ENCODE measurements at regions not wholly inside any gene's neighbourhood (a gene's known extent, or its start where the extent isn't known, plus 50 kb on each side); places are given as distances from the start of the nearest gene placed in this dataset.
A peak's percentile ranks its signal among the peaks of the same experiment; 100 is the strongest.
"Not testable (repeated sequence)": the region's sequence is repeated elsewhere in the genome, so short reads cannot be mapped to it uniquely, and the experiment has no call there.

DNA sequence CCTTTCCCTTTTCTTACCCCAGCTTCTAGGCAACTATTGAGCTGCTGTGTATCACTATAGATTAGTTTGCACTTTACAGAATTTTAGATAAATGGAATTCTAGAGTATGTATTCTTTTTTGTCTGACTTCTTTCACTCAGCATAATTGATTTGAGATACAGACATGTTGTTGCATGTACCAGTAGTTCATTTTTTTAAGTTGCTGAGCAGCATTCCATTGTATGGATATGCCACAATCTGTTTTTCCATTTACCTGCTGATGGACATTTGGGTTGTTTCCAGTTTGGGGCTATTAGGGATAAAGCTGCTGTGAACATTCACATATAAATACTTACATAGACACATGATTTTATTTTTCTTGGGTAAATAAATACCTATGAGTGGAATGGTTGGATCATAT lies 135.7 kb downstream of the IGF1 start:
- DNase-seq: no peak
- intact Hi-C loops (cut with micrococcal nuclease): no loop called here
- ATAC-seq: no peak

DNA sequence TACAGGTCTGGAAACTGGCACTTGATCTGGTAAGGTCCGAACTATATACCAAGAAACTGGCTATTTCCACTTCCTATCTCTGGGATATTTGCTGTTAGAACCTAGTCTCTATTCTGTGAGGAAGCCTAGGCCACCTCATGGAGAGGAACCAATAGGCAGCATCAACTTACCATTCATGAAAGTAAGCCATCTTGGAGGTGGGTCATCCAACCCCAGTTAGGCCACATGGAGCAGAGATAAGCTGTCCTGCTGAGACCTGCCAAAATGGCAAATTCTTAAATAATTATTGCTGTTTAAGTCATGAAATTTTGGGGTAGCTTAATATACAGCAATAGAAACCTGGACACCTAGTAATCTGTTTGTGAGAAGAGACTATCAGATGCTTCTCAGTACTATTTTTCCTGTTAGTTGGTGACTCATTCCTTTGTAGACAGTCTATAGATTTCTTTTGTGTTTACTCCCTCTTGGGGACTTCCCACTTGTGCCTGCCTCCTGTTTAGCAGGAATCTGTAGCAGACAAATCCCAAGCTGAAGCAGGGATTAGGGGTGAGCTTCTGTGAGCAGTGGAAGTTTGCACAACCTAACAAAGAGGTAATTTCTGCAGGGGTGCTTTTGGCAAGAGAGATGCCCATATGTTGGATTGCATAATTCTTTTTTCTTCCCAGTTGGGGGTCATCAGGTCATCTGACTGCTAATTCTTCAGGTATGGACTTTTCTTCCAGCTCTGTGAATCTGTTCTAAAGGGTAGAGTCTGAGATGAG lies 136.8 kb downstream of the IGF1 start:
- intact Hi-C loops (cut with micrococcal nuclease): no loop called here
- DNase-seq: no peak
- no peak for ATAC-seq

DNA sequence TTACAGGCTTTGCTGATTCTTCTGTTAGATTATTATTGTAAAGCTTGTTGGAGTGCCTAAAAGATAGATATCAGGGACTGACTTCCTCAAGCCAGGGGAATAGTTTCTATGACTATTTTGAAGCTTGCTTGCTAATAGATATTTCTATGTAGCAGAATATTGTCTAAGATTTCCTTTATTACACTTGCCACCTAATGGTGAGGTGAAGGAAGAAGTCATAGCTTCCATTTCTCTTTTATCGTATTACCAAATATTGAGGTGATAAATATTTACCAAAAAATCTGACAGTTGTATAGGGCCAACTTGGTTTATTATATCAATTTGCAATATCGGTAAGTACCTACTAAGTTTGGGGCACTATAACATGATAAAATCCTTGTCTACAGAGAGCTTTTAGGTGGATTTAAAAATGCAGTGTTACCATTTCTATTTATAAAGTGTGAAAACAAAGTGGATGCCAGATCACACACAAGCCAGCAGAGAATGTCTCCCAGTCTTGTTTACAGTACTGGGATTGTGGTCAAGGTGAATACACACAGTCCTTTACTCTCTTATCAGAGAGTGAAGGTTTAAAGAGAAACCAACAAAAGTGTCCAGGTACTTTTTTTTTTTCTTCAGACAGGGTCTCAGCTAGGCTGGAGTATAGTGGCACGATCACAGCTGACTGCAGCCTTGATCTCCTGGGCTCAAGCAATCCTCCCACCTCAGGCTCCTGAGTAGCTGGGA lies 137.9 kb downstream of the IGF1 start:
- ATAC-seq: peak; percentile 47
- intact Hi-C loops (cut with micrococcal nuclease): no loop called here

DNA sequence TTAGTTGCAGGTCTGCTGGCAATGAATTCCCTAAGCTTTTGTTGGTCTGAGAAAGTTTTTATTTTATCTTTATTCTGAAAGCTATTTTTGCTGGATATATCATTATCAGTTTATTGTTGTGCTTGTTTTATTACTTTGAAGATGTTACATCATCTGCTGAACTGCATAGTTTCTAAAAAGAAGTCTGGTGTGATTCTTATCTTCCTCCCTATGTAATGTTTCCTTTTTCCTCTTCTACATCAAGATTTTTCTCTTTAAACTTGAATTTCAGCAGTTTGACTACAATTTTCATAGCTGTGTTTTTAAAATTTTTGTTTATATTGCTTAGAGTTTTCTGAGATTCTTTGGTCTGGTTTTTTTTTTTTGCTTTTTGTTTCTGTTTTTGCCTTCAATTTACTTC lies 137.1 kb upstream of the PMCH start:
- DNase-seq (no peak), ATAC-seq (no peak)
- intact Hi-C loops (cut with micrococcal nuclease): no loop called here

More for the DNA sequence above, 137.9 kb downstream of the IGF1 start:
- DNase-seq: no peak

DNA sequence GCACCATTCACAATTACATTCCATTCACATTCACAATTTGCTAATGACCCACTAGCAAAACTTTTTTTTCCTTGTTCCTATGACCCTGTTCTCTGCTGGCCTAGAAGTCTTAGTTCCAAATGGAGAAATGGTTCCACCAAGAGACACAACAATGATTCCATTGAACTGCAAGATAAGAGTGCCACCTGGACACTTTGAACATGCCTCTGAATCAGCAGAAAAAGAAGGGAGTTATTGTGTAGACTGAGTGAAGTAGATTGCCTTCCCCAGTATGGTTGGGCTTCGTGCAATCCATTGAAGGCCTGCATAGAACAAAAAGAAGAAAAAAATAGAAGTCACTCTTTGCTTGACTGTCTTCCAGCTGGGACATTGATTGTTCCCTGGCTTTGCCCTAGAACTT lies 133.8 kb upstream of the PMCH start:
- intact Hi-C loops (cut with micrococcal nuclease): no loop called here
- DNase-seq (no peak), ATAC-seq (no peak)

DNA sequence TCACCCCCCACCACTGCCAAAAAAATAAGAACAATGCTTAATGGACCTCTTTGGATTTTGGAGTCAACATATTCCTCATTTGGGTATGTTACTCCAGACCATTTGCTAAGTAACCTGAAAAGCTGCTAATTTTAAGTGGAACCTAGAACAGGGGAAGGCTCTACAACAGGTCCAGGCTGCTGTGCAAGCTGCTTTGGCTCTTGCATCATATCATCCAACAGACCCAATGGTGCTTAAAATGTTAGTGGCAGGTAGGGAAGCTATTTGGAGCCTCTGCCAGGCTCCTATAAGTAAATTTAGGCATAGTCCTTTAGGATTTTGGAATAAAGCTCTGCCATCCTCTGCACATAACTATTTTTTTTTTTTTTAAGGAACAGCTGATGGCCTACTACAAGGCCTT lies 132.2 kb upstream of the PMCH start:
- intact Hi-C loops (cut with micrococcal nuclease): no loop called here
- ATAC-seq (no peak), DNase-seq (no peak)

DNA sequence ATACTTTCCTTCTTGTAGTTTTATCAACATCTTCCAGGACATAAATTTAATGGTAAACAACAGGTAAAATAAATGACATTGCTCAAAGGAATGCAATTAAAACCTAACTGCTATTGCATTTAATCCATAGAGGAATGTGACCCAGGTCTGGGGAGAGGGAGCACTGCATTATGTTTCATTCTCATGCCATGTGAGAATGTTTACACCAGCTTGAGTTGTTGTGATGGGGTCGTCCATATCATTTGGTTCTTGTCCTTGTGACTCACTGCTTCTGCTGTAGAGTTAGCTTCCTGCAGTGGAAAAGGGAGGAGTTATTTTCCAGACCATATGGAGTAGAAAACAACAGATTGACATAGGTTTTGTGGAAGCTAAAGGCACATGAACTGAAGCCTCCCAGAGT lies 129.3 kb upstream of the PMCH start:
- intact Hi-C loops (cut with micrococcal nuclease): no loop called here
- ATAC-seq (no peak), DNase-seq (no peak)

DNA sequence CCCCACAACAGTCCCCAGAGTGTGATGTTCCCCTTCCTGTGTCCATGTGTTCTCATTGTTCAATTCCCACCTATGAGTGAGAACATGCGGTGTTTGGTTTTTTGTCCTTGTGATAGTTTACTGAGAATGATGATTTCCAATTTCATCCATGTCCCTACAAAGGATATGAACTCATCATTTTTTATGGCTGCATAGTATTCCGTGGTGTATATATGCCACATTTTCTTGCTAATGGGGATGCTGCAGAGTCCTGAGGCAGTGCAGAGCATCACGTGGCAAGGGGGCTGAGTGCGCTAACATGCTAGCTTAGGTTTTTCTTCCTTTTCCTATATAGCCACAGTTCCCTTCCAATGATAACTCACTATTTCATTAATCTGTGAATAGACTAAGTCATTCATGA lies 127.5 kb upstream of the PMCH start:
- DNase-seq; intact Hi-C loops (cut with micrococcal nuclease); ATAC-seq: not testable (repeated sequence)

DNA sequence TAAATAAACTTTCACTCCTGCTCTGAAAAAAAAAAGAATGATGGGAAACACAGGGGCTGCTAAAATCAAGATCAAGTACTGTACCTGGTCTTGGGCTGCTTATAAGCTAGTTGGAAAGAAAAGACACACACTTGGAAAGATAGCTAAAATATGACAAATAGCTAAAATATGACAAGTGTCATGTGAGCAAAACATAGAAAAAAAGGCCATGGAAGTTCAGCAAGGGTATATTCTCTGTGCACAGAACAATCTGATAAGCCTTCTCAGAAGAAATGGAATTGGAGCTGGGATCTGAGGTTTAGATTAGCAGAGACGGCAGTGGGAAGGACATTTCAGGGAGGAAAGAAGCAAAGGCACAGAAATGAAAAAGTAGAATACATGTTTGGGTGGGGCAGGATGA lies 126.2 kb upstream of the PMCH start:
- intact Hi-C loops (cut with micrococcal nuclease): no loop called here
- ATAC-seq (no peak), DNase-seq (no peak)

DNA sequence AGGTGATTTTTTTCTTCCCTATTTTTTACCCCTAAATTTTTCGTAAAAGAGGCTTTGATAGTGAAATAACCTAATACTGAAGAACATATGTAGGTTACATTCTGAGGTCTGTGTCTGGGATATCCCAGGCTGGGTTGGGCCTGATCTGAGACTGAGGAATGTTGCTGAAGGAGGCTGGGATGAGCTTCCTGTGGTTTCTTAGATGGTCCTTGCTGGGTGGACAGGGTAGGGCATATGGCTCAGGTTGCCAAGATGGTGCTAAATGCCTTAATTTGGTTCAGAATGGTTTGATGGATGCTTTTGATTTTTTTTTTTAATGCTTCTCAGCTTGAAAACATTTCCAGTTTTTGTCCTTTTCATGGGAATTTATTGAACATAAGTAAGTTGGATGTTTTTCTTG lies 124.6 kb upstream of the PMCH start:
- DNase-seq (no peak), ATAC-seq (no peak)
- intact Hi-C loops (cut with micrococcal nuclease): no loop called here

DNA sequence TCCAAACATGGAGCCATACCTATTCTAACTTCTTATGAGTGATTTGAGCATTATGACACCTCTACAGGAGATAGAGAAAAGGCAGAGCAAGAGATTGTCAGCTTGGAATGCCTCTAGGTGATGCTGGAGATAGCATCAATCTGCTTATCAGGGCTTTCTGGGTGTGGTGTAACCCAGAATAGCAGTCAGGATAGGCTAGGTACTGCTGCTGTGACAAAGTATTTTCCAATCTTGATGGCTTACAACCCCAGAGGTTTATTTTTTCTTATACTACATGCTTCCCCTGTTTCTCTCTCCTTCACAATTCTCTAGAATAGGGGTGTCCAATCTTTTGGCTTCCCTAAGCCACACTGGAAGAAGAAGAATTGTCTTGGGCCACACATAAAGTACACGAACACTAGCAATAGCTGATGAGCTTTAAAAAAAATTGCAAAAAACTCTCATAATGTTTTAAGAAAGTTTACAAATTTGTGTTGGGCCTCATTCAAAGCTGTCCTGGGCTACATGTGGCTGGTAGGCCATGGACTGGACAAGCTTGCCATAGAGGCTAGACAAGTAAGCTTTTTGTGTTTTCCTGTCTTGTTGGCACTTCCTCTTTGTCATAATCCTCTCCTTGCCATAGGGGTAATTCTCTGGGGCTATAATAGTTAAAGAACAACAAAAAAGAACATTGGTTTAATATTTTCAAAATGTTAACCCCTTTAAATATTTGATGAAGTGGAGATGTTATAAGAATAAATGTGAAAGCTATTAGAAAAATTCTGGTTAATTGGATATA lies 123.9 kb upstream of the PMCH start:
- ATAC-seq (no peak), DNase-seq (no peak)
- intact Hi-C loops (cut with micrococcal nuclease): no loop called here

DNA sequence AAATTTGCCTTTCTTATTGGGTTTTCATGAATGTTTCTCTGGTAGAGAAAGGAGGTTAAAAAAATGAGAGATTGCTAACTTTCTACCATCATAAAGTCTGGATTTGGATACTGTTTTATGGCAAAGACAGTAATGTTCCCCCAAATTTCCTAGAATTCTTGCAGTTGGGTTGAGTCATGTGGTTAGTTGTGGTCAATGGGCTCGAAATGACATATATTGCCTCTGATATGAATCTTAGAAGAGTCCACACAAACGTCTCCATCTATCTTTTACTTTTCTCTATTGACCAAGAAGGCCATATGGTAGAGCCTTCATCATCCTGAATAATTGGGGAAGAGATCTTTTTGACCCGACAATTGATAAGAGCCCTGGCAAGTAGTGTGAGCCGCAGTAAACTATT lies 119.5 kb upstream of the PMCH start:
- DNase-seq (no peak), ATAC-seq (no peak)
- intact Hi-C loops (cut with micrococcal nuclease): no loop called here

DNA sequence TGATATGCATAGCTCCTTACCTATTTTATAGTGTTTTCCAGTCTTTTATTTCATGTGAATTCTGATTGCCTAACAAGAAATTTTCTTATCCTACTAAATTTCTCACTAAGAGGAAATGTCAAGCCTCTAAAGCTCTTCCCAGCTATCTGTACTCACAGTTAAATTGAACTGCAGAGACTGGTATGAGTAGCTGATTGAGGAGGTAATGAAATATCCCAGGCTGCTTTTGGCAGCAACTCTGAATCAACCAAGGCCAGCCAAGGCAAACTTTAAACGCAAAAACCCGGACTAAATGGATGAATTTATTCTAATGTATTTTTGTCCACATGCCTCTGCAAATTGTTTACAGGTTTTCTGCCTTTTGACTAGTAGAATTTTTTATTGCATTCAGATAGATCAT lies 119.1 kb upstream of the PMCH start:
- DNase-seq (no peak), ATAC-seq (no peak)
- intact Hi-C loops (cut with micrococcal nuclease): no loop called here

DNA sequence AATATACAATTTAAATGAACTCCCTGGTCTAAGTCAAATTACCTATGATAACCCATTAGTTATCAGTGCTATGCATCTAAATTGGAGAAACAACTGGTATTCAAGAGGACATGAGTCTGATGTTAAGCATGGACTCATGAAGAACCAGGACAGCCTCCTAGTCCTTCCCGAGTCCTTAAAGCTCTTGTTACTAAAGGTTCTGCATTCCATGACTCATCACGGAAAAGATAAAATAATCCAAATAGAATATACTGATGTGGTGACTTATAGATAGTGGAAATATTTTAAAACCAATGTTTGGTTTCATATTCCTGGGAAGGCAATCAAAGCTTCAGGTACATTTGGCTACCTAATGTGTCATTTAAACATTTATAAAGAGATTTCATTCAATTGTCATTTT lies 117.2 kb upstream of the PMCH start:
- ATAC-seq: no peak
- intact Hi-C loops (cut with micrococcal nuclease): no loop called here
- no peak for DNase-seq

DNA sequence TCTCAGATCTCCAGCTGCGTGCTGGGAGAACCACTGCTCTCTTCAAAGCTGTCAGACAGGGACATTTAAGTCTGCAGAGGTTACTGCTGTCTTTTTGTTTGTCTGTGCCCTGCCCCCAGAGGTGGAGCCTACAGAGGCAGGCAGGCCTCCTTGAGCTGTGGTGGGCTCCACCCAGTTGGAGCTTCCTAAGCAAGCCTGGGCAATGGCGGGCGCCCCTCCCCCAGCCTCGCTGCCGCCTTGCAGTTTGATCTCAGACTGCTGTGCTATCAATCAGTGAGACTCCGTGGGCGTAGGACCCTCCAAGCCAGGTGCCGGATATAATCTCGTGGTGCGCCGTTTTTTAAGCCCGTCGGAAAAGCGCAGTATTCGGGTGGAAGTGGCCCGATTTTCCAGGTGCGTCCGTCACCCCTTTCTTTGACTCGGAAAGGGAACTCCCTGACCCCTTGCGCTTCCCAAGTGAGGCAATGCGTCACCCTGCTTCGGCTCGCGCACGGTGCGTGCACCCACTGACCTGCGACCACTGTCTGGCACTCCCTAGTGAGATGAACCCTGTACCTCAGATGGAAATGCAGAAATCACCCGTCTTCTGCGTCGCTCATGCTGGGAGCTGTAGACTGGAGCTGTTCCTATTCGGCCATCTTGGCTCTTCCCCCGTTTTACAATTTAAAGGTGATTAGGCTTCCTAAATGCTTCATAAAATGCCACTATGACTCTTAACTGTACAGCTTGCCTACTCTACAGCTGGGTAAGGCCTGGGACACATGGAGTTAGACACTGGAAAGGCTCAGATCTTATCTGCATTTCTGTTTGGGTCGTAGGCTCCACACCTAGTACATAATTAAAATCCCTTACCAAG lies 115.7 kb upstream of the PMCH start:
- intact Hi-C loops (cut with micrococcal nuclease); DNase-seq; ATAC-seq: not testable (repeated sequence)

DNA sequence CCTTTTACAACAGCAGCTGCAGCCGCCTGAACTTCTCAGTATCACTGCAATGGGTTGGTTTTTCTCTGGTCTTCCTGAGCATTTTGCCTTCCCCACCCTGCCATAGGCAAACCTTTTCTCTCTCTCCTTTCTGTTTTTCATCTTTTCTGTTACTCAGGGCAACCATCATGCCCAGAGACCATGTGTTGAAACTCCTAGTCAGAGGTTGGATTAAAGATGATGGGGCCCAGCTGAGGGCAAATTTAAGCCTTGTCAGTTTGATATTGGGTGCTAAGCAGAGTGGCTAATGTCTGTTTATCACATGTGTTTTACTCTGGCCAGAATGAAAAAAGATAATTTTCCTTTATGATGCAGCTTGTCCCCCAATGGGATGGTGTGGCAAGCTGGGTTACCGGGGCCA lies 107.9 kb upstream of the PMCH start:
- DNase-seq: no peak
- ATAC-seq: no peak
- intact Hi-C loops (cut with micrococcal nuclease): no loop called here

DNA sequence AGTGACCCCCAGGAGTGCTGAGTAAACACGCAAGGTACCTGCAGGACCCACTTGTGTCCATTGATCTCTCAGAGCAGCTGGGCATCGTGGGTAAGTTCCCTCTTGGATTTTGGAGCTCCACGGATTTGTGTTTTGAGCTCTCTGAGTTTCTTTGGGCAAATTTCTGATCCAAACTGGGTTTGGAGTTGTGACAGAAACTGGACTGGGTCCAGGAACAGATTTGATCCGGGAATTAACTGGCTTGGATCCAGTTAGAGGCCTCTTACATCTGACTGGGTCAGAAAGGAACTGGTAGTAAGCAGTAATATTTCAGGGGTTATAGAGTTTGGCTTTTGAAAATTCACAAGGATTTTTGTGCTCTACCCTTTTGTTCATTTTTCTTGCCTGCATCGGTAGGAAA lies 107.0 kb upstream of the PMCH start:
- intact Hi-C loops (cut with micrococcal nuclease); DNase-seq; ATAC-seq: not testable (repeated sequence)

DNA sequence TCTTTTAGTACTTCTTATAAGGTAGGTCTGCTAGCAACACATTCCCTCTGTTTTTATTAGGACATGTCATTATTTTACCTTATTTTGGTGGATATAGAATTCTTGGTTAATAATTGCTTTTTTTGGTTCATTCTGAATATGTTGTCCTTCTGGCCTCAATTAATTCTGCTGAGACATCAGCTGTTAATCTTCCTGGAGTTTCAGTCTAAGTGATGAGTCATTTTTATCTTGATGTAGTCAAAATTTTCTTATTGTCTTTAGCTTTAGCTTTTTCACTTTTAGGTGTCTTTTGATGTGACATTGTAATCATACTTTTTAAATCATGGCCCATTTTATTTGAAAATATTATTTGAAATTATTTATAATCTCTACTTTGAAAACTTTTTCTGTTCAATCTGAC lies 104.9 kb upstream of the PMCH start:
- ATAC-seq (no peak), DNase-seq (no peak)
- intact Hi-C loops (cut with micrococcal nuclease): no loop called here

DNA sequence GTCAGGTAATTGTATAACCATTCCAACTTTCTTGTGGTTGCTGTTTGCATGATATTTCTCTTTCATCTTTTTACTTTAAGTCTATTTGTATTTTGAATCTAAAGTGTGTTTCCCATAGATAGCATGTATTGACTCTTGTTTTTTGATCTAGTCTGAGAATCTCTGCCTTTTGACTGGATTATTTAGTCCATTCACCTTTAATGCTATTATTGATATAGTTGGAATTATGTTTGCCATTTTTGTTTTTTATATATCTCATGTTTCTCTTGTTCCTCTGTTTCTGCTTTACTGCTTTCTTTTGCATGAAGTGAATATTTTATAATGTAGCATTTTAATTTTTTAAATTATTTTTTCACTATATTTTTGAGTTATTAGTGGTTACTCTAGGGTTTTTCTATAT lies 103.9 kb upstream of the PMCH start:
- intact Hi-C loops (cut with micrococcal nuclease): no loop called here
- ATAC-seq: no peak
- no peak for DNase-seq
